ENCODE measurements at regions not wholly inside any gene's neighbourhood (a gene's known extent, or its start where the extent isn't known, plus 50 kb on each side); places are given as distances from the start of the nearest gene placed in this dataset.

GRCh38 chr10:128498378-128498730 lies 372.1 kb upstream of the MKI67 start:
- DNase-seq (ENCODE audit: low spot score) = no peak
- no peak for TF ChIP-seq CTCF (IDR thresholded peaks at IDR 0.05; ENCODE audit: extremely low read depth, missing control alignments)

GRCh38 chr10:128498746-128499145 lies 372.5 kb upstream of the MKI67 start:
- no peak for TF ChIP-seq CTCF (IDR thresholded peaks at IDR 0.05; ENCODE audit: extremely low read depth, missing control alignments)
- no peak for DNase-seq (ENCODE audit: low spot score)

DNA sequence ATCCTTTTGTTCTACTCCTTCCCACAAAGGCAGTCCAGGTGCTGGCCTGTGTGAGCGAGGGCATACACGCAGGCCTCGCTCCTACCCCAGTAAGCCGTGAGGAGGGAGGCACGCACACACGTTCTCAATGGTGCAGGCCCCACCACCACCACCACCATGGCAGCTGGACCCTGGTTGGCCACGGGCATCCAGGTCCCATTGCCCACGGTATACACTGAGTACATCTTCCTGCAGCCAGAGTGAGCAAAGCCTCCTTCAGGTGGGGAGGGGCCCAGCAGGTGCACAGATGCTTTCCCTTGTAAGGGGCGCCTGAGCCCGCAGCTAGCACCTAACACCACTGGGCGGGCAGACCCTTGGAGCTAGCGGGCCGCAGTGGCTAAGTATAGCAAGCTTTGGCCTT lies 373.3 kb upstream of the MKI67 start:
- no peak for TF ChIP-seq CTCF (IDR thresholded peaks at IDR 0.05; ENCODE audit: extremely low read depth, missing control alignments)

GRCh38 chr10:128499956-128500355 lies 373.7 kb upstream of the MKI67 start:
- TF ChIP-seq CTCF (IDR thresholded peaks at IDR 0.05; ENCODE audit: extremely low read depth, missing control alignments) = no peak
- no peak for DNase-seq (ENCODE audit: low spot score)

More for the DNA sequence above, 373.3 kb upstream of the MKI67 start:
- no peak for DNase-seq (ENCODE audit: low spot score)

GRCh38 chr10:128500642-128501041 lies 374.4 kb upstream of the MKI67 start:
- TF ChIP-seq CTCF (IDR thresholded peaks at IDR 0.05; ENCODE audit: extremely low read depth, missing control alignments) = no peak
- no peak for DNase-seq (ENCODE audit: low spot score)

GRCh38 chr10:128505346-128505745 lies 379.1 kb upstream of the MKI67 start:
- no peak for DNase-seq (ENCODE audit: low spot score)
- TF ChIP-seq CTCF (IDR thresholded peaks at IDR 0.05; ENCODE audit: extremely low read depth, missing control alignments) = no peak

DNA sequence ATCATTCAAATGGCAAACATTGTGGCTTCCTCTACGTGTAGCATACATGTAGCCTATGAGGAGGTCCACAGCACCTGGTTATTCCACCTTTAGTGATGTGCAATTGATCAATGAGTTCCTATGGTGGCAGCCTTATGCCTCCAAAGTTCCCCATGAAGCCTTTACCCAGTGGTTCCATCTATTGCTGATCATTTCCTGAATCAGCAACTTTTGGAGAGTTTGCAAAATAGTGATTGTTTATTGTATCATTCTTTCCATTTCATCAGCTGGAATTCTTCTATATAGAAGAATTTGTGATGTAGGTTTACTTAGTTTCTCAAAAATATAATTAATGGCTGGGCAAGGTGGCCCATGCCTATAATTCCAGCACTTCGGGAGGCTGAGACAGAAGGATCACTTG lies 380.2 kb upstream of the MKI67 start:
- DNase-seq (ENCODE audit: low spot score) = no peak
- TF ChIP-seq CTCF (IDR thresholded peaks at IDR 0.05; ENCODE audit: extremely low read depth, missing control alignments) = no peak
